HepG2 (cell line): ENCODE measurements at regions not wholly inside any gene's neighbourhood (a gene's known extent, or its start where the extent isn't known, plus 50 kb on each side); places are given as distances from the start of the nearest gene placed in this dataset.

Experiments
- ATAC-seq: fragments of 200-7000 bp; cut with Tn5 transposase; 3 replicates; pipeline ENCODE4 v1.9.1; 2020; ENCODE audit warnings: mild to moderate bottlenecking, moderate library complexity
- BruUV-seq: library from RNA; stranded (reverse); fragments of 400-500 nt; replicated peaks from 2 replicates; lab custom pipeline; 2021; lab: Mats Ljungman, UMichigan
- CTCF ChIA-PET: fragments of 300-600 bp; formaldehyde crosslinking; extraction: SDS; loops from one replicate; lab custom pipeline; 2021; ENCODE audit warnings: low total read pairs, inconsistent platforms, low intra/inter-chr PET ratio; lab: Yijun Ruan, JAX
- POLR2A ChIA-PET: fragments of 350-600 bp; sonication (Branson Sonifier 250); formaldehyde crosslinking; loops from one replicate; lab custom pipeline; 2020; ENCODE audit warnings: antibody characterized with exemption, inconsistent platforms; lab: Yijun Ruan, JAX
- DNase-seq: peaks from one replicate; pipeline ENCODE4 v3.0.0-alpha.2; 2015; ENCODE audit warnings: low spot score
- FAIRE-seq: peaks from 3 replicates; lab custom pipeline; 2011; peaks lifted over from hg19 to GRCh38; lab: Jason Lieb, UNC
- H2AFZ ChIP-seq: one replicate; pipeline ENCODE4 v1.6.1; 2011; ENCODE audit warnings: low read length, inconsistent platforms
- H3K27ac ChIP-seq: fragments of 300-600 bp; 3 replicates; pipeline ENCODE4 v1.8.0; 2011; ENCODE audit warnings: mixed run types, mild to moderate bottlenecking, mixed read lengths, low read length, inconsistent platforms; ENCODE audit not compliant: insufficient read depth; ENCODE audit errors: extremely low read length
- H3K27me3 ChIP-seq, 2 experiments: fragments of 200-600 bp in 1 of 2; 2 replicates in 1 of 2; 3 replicates in 1 of 2; pipeline versions ENCODE4 v1.6.0 to v1.8.0; 2011; ENCODE audit warnings: low read length in 2 of 2, mild to moderate bottlenecking in 2 of 2, moderate library complexity in 2 of 2, inconsistent platforms in 1 of 2; ENCODE audit not compliant: insufficient read depth in 2 of 2, control insufficient read depth in 1 of 2
- H3K36me3 ChIP-seq, 2 experiments: fragments of 200-600 bp in 1 of 2; replicated peaks in 1 of 2; 2 replicates in 1 of 2; 3 replicates in 1 of 2; pipeline versions ENCODE4 v1.5.1 to v1.8.0; 2011; ENCODE audit warnings: low read length in 2 of 2, inconsistent platforms in 1 of 2; ENCODE audit not compliant: insufficient read depth in 2 of 2, control insufficient read depth in 1 of 2
- H3K4me1 ChIP-seq: 2 replicates; pipeline ENCODE4 v1.5.1; 2012; ENCODE audit warnings: low read length, inconsistent platforms; ENCODE audit not compliant: insufficient read depth
- H3K4me2 ChIP-seq: 2 replicates; pipeline ENCODE4 v1.6.0; 2011; ENCODE audit warnings: low read depth, low read length, inconsistent platforms
- H3K4me3 ChIP-seq, 3 experiments: fragments of 200-600 bp in 1 of 3; sonication (generic), shearing (Covaris generic) in 1 of 3; replicated peaks in 1 of 3; 2 replicates each; pipeline ENCODE4 v1.5.1; 2011 to 2016; ENCODE audit warnings: low read length in 3 of 3, inconsistent platforms in 2 of 3, low read depth in 2 of 3, mild to moderate bottlenecking in 2 of 3, control low read depth in 1 of 3, mixed read lengths in 1 of 3; ENCODE audit not compliant: insufficient read depth in 1 of 3
- H3K79me2 ChIP-seq: one replicate; pipeline ENCODE4 v1.6.1; 2011; ENCODE audit warnings: low read length, inconsistent platforms; ENCODE audit not compliant: insufficient read depth
- H3K9ac ChIP-seq: 2 replicates; pipeline ENCODE4 v1.6.0; 2011; ENCODE audit warnings: mild to moderate bottlenecking, low read depth, low read length, inconsistent platforms; ENCODE audit not compliant: insufficient read depth
- H3K9me3 ChIP-seq: 2 replicates; pipeline ENCODE4 v1.5.1; 2012; ENCODE audit warnings: mild to moderate bottlenecking, low read length
- H4K20me1 ChIP-seq: 2 replicates; pipeline ENCODE4 v1.6.0; 2011; ENCODE audit warnings: inconsistent platforms, mild to moderate bottlenecking, low read length, moderate library complexity; ENCODE audit not compliant: insufficient read depth
- GLI4 ChIP-seq: sonication (generic); formaldehyde crosslinking; IDR thresholded peaks from 2 replicates; pipeline ENCODE4 v1.5.1; 2020; ENCODE audit warnings: missing genetic modification reagents, mild to moderate bottlenecking, moderate library complexity, borderline replicate concordance
- IKZF4 ChIP-seq: sonication (generic); formaldehyde crosslinking; IDR thresholded peaks from 2 replicates; pipeline ENCODE4 v1.5.1; 2020; ENCODE audit warnings: borderline replicate concordance, mild to moderate bottlenecking, low read depth, missing genetic modification reagents; ENCODE audit errors: not compliant biosample characterization
- KDM3A ChIP-seq: IDR thresholded peaks from 2 replicates; pipeline ENCODE4 v1.6.1; 2018; ENCODE audit warnings: low read depth, missing compliant biosample characterization
- MED8 ChIP-seq: sonication (generic); formaldehyde crosslinking; IDR thresholded peaks from 2 replicates; pipeline ENCODE4 v1.8.1; 2023; ENCODE audit warnings: mild to moderate bottlenecking, missing genetic modification reagents; ENCODE audit not compliant: insufficient replicate concordance
- MEIS1 ChIP-seq: sonication (generic); formaldehyde crosslinking; IDR thresholded peaks from 2 replicates; pipeline ENCODE4 v1.9.0; 2021; ENCODE audit warnings: mild to moderate bottlenecking, missing genetic modification reagents, moderate library complexity, borderline replicate concordance
- MTF1 ChIP-seq: sonication (generic); formaldehyde crosslinking; IDR thresholded peaks from 2 replicates; pipeline ENCODE4 v1.5.0; 2020; ENCODE audit warnings: missing genetic modification reagents
- REL ChIP-seq: sonication (generic); formaldehyde crosslinking; conservative IDR thresholded peaks from 2 replicates; pipeline ENCODE4 v1.8.0; 2022; ENCODE audit warnings: mild to moderate bottlenecking, missing genetic modification reagents, moderate library complexity
- TFDP2 ChIP-seq: sonication (generic); formaldehyde crosslinking; IDR thresholded peaks from 2 replicates; pipeline ENCODE4 v1.4.0; 2020; ENCODE audit warnings: missing genetic modification reagents
- TMF1 ChIP-seq: sonication (generic); formaldehyde crosslinking; IDR thresholded peaks from 2 replicates; pipeline ENCODE4 v1.8.1; 2022; ENCODE audit warnings: low read depth, missing genetic modification reagents
- ZBTB44 ChIP-seq: sonication (generic); formaldehyde crosslinking; IDR thresholded peaks from 2 replicates; pipeline ENCODE4 v1.4.0; 2020; ENCODE audit warnings: missing genetic modification reagents
- ZNF10 ChIP-seq: sonication (generic); formaldehyde crosslinking; IDR thresholded peaks from 2 replicates; pipeline ENCODE4 v1.4.0; 2020; ENCODE audit warnings: mild to moderate bottlenecking, low read depth, missing genetic modification reagents, borderline replicate concordance
- ZNF552 ChIP-seq: sonication (generic); formaldehyde crosslinking; IDR thresholded peaks from 2 replicates; pipeline ENCODE4 v1.9.0; 2022; ENCODE audit warnings: missing genetic modification reagents, mild to moderate bottlenecking, borderline replicate concordance
- ZNF605 ChIP-seq: sonication (generic); formaldehyde crosslinking; IDR thresholded peaks from 2 replicates; pipeline ENCODE4 v1.8.0; 2022; ENCODE audit warnings: mild to moderate bottlenecking, missing genetic modification reagents
- ZNF772 ChIP-seq: sonication (generic); formaldehyde crosslinking; IDR thresholded peaks from 2 replicates; pipeline ENCODE4 v1.5.0; 2020; ENCODE audit warnings: mild to moderate bottlenecking, missing genetic modification reagents
- ZNF773 ChIP-seq: sonication (generic); formaldehyde crosslinking; IDR thresholded peaks from 2 replicates; pipeline ENCODE4 v1.4.0; 2020; ENCODE audit warnings: missing genetic modification reagents, borderline replicate concordance
- WGBS: methylation state at CpG from one replicate; pipeline ENCODE4 v1.1.6; 2017; ENCODE audit warnings: low lambda C conversion rate; 5-methylcytosine and 5-hydroxymethylcytosine counted together
- in situ Hi-C: cut with HindIII; loops from 2 replicates; pipeline ENCODE4 v1.10.0; 2017; ENCODE audit warnings: low pct_unique_long_range_greater_than_20kb; ENCODE audit not compliant: extremely low pct_ligation_motif_present
- intact Hi-C: fragments of 100-400 bp; cut with micrococcal nuclease; formaldehyde crosslinking; loops from one replicate; pipeline ENCODE4 v1.10.0; 2022; ENCODE audit not compliant: unreplicated experiment

- no peak for TF ChIP-seq ZNF552 (CRISPR knock-in tag)
These were observed 802.2 kb upstream of the MIR17HG start (continued) for GRCh38 chr13:90545070-90545840.

GRCh38 chr13:90547272-90547790, 800.2 kb upstream of the MIR17HG start:
- 0% methylated on average over 2 of the region's 2 CpGs for WGBS
- no peak for ATAC-seq
- Histone ChIP-seq H3K4me3 (no peak overlapping the region), H3K4me2 (no peak overlapping the region), H3K9me3 (peaks cover 78% of the 10 kb centered on the region), H2AFZ (no peak overlapping the region), H3K36me3 (no peaks in the 10 kb centered on the region), H4K20me1 (no peaks in the 10 kb centered on the region), H3K27ac (no peak overlapping the region), H3K4me1 (no peaks in the 10 kb centered on the region), H3K9ac (no peak overlapping the region), H3K27me3 (no peaks in the 10 kb centered on the region), H3K79me2 (no peaks in the 10 kb centered on the region)
- intact Hi-C loops (no loop called here), in situ Hi-C loops (no loop called here)
- no TSS peak for BruUV-seq
- no peak for FAIRE-seq
- DNase-seq = no peak
- TF ChIP-seq GLI4 (CRISPR knock-in tag) = no peak
- no peak for TF ChIP-seq ZNF552 (CRISPR knock-in tag)
- no peak for TF ChIP-seq TFDP2
- TF ChIP-seq ZBTB44 = no peak
- no peak for TF ChIP-seq ZNF773
- no peak for TF ChIP-seq ZNF10 (CRISPR knock-in tag)
- no peak for TF ChIP-seq ZNF605 (CRISPR knock-in tag)
- no peak for TF ChIP-seq MEIS1 (CRISPR knock-in tag)
- TF ChIP-seq IKZF4 = no peak
- TF ChIP-seq MTF1 (CRISPR knock-in tag) = no peak
- TF ChIP-seq MED8 (CRISPR knock-in tag) = no peak
- no peak for TF ChIP-seq KDM3A (CRISPR knock-in tag)
- no peak for TF ChIP-seq TMF1
- TF ChIP-seq REL (CRISPR knock-in tag) = no peak
- no peak for TF ChIP-seq ZNF772 (CRISPR knock-in tag)
- CTCF ChIA-PET = no interaction called here
- POLR2A ChIA-PET = no interaction called here
